Epithelial cell of proximal tubule (primary cell): ENCODE measurements at regions not wholly inside any gene's neighbourhood (a gene's known extent, or its start where the extent isn't known, plus 50 kb on each side); places are given as distances from the start of the nearest gene placed in this dataset.

Source experiments
- DNase-seq: peaks from one replicate; pipeline ENCODE4 v3.0.0-alpha.2; 2011; ENCODE audit warnings: low read depth
- H3K4me3 ChIP-seq: 2 replicates; pipeline ENCODE4 v1.5.1; 2011; ENCODE audit warnings: low read depth, mild to moderate bottlenecking, low read length
- TF ChIP-seq, protein P1 (sequence below): conservative IDR thresholded peaks from 2 replicates; pipeline ENCODE4 v1.5.1; 2012; ENCODE audit warnings: low read depth, mild to moderate bottlenecking, low read length

DNA sequence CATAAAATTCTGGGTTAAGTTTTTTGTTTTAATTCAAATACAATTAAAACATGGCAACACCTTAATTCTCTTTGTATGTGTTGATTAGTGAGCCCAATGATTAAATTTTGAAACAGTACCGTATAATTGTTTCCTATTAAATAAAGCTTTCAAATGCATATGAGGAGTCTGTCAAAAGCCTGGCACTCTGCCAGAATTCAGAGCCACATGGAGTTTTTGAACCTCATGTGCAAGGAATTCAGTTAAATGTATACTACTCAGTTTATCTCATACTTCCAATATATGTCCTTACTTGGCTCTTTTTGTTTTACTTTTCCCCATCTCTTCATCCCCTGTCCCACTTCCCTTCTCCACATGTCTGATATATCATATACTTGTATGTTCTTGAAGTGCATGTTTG is 165.6 kb upstream of the FAM3C start:
- DNase-seq: no peak
- no peak overlapping the region for H3K4me3 ChIP-seq
- TF ChIP-seq, protein P1, sequence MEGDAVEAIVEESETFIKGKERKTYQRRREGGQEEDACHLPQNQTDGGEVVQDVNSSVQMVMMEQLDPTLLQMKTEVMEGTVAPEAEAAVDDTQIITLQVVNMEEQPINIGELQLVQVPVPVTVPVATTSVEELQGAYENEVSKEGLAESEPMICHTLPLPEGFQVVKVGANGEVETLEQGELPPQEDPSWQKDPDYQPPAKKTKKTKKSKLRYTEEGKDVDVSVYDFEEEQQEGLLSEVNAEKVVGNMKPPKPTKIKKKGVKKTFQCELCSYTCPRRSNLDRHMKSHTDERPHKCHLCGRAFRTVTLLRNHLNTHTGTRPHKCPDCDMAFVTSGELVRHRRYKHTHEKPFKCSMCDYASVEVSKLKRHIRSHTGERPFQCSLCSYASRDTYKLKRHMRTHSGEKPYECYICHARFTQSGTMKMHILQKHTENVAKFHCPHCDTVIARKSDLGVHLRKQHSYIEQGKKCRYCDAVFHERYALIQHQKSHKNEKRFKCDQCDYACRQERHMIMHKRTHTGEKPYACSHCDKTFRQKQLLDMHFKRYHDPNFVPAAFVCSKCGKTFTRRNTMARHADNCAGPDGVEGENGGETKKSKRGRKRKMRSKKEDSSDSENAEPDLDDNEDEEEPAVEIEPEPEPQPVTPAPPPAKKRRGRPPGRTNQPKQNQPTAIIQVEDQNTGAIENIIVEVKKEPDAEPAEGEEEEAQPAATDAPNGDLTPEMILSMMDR: no peak

DNA sequence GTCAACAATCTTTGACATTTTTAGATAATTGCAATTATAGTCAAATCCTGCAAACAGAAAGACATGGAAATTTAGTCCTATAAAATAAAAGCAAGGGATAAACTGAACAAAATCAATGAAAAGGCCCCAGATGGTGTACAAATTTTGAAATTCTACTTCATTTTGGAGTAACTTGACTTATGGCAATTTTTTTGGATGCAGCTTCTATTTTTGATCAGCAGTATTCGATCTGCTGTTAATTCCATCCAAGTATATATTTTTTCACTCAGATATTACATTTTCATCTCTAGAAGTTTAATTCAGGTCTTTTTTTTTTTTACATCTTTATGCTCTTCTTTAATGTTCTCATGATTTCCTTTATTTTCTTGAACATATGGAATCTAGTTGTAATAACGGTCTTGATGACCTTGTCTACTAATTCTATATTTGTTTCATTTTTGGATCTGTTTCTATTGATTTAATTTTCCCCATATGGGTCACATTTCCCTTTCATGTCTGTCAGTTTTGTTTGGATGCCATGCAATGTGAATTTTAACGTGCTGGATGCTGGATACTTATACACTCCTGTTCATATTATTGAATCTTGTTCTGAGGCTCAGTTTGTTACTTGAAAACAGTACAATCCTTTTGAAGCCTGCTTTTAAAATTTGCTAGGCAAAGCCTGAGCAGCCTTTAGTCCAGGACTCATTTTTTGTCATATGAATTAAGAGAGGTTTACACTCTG is 164.3 kb upstream of the FAM3C start:
- TF ChIP-seq, protein P1: no peak
- no peak for DNase-seq
- no peak overlapping the region for H3K4me3 ChIP-seq

DNA sequence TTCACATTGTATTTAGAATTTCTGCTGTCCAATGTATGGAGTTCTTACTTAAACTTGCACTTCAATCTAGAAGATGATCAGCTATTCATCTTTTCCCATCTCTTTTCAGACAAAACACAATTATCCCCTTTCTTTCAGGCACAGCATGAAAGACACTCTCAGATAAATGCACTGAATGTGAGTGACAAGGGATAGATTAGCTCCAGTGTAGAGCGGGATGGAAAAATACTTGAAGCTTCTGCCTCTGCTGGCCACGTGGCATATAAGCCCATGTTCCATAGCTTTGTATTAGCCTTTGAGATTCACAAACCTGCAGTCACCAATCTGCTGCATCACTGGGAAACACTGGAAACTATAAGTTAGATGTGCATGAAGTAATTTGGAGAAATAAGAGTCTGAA is 162.2 kb upstream of the FAM3C start:
- no peak for DNase-seq
- TF ChIP-seq, protein P1: no peak
- H3K4me3 ChIP-seq: no peak overlapping the region

GRCh38 chr7:121557034-121557892 is 161.2 kb upstream of the FAM3C start:
- TF ChIP-seq, protein P1: no peak
- H3K4me3 ChIP-seq: no peak overlapping the region
- DNase-seq: no peak

GRCh38 chr7:121555558-121555957 is 159.4 kb upstream of the FAM3C start:
- TF ChIP-seq, protein P1: no peak
- H3K4me3 ChIP-seq: no peak overlapping the region
- no peak for DNase-seq

DNA sequence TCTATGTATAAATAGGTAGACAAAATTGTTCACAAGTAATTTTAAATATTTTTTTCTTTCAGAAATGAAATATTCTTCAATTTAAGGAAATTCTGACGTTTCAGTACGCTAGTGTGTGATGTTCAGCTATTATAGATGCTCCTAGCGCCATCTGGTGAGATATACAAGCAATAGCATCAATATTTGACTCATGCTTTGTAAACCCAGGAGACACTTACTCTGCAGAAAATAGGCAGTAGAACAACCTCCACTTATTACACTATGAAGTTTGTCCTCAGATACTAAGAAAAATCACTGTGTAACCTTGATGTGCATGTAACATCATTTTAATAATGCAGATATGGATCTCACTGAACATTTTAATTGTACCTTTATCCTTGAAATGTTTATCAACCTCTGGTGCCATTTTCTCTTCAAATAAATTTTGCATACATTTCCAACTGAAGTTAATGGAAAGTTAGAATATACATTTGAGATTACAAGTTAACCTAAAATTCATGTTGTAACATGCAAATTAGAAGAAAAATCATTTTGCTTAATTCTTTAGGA is 151.5 kb upstream of the FAM3C start:
- TF ChIP-seq, protein P1: peak; percentile 80
- H3K4me3 ChIP-seq: no peak overlapping the region
- peak; percentile 38 for DNase-seq
